ENCODE measurements at regions not wholly inside any gene's neighbourhood (a gene's known extent, or its start where the extent isn't known, plus 50 kb on each side); places are given as distances from the start of the nearest gene placed in this dataset.

DNA sequence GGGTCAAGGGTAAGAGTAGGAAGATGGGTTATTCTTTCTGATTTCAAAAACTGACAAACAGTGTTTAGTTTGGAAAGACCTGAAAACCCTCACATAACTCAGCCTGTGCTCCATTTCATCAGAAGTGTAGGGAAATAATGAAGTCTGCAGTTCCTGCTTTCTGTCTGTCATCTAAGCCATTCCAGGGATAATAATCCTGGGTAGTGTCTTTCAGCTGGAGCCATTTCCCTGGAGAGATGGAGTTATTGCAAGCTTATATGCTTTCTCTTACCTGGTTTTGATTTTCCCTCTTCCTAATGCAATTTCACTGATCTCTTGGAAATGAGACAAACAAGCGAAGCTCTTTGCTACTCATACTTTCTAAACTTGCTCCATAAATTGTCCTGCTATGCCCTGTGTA, 824.8 kb upstream of the LCORL start:
- H3K4me3 Mint-ChIP-seq: no peak overlapping the region
- H3K4me1 Mint-ChIP-seq: no peaks in the 10 kb centered on the region
- H2BK15ac ChIP-seq (ENCODE audit: low read depth, low read length): no peak overlapping the region
- no peaks in the 10 kb centered on the region for H4K20me1 ChIP-seq (ENCODE audit: control insufficient read depth, insufficient read depth, insufficient read length)
- H3K27ac ChIP-seq (ENCODE audit: insufficient read length, low read depth, low read length): no peak overlapping the region
- H3K36me3 Mint-ChIP-seq (ENCODE audit: insufficient read depth in 1 of 3, low read depth in 3 of 3): peaks cover 9 to 16% (median 10%) of the 10 kb centered on the region in 3 experiments
- no peaks in the 10 kb centered on the region for H3K4me1 ChIP-seq (ENCODE audit: insufficient read depth, low read length)
- H3K27me3 ChIP-seq (ENCODE audit: insufficient read depth, low read length): no peaks in the 10 kb centered on the region
- no peak overlapping the region for H4K5ac ChIP-seq (ENCODE audit: insufficient read length, low read depth, low read length)
- no peak overlapping the region for H4K8ac ChIP-seq (replicated peaks; ENCODE audit: insufficient read length, low read depth, low read length)
- no peak overlapping the region for H2BK20ac ChIP-seq (ENCODE audit: low read depth, low read length, poor library complexity, severe bottlenecking)
- no peak overlapping the region for H3K18ac ChIP-seq (ENCODE audit: insufficient read length, low read depth, low read length)
- H3K9me3 ChIP-seq (ENCODE audit: control insufficient read depth, low read depth, low read length): peaks cover 17% of the 10 kb centered on the region
- no peak overlapping the region for H3K14ac ChIP-seq (ENCODE audit: insufficient read depth, low read length)
- H3K27me3 Mint-ChIP-seq (ENCODE audit: low read depth): 0 out of 2 replicates have a peak, but pooled peaks cover 1% of the 10 kb centered on the region
- H2AK5ac ChIP-seq (ENCODE audit: insufficient read length, low read length): no peak overlapping the region
- no peak overlapping the region for H2BK12ac ChIP-seq (ENCODE audit: insufficient read length, low read depth, low read length)
- no peak overlapping the region for H2BK5ac ChIP-seq (ENCODE audit: insufficient read length, low read length)
- H4K91ac ChIP-seq (ENCODE audit: insufficient read length, low read depth, low read length): no peak overlapping the region
- no peaks in the 10 kb centered on the region for H3K23me2 ChIP-seq (ENCODE audit: insufficient read length, low read depth, low read length, poor library complexity, severe bottlenecking)
- no CpG with 5 or more reads among the region's 1 CpG for WGBS (ENCODE audit: extremely low coverage, insufficient read length, low lambda C conversion rate)
- no peak overlapping the region for H3K4me2 ChIP-seq (ENCODE audit: insufficient read depth, insufficient read length, low read length)
- H3K9me3 Mint-ChIP-seq: peaks cover 18 to 19% of the 10 kb centered on the region in 2 experiments
- no peaks in the 10 kb centered on the region for H3K79me2 ChIP-seq (ENCODE audit: insufficient read depth, low read length)
- no peak overlapping the region for H3K9ac ChIP-seq (ENCODE audit: extremely low read depth, insufficient read length, low read length)
- TF ChIP-seq CTCF (conservative IDR thresholded peaks at IDR 0.05): no peak
- no peak for DNase-seq
- no peak overlapping the region for H3K23ac ChIP-seq (ENCODE audit: insufficient read length, low read depth, low read length)
- no peak overlapping the region for H3T11ph ChIP-seq (ENCODE audit: low read length)
- no peak overlapping the region for H3K27ac Mint-ChIP-seq
- no peak overlapping the region for H2AFZ ChIP-seq (ENCODE audit: low read length)
- H2BK120ac ChIP-seq (ENCODE audit: low read depth, low read length, poor library complexity, severe bottlenecking): no peak overlapping the region
- H3K4ac ChIP-seq (ENCODE audit: low read depth, low read length): no peak overlapping the region
- H3K56ac ChIP-seq (ENCODE audit: insufficient read length, low read depth, low read length): no peak overlapping the region
- H3K79me1 ChIP-seq (ENCODE audit: insufficient read depth, low read depth, low read length, poor library complexity, severe bottlenecking): no peaks in the 10 kb centered on the region
